IgD-negative memory B cell (primary cell): ENCODE measurements at regions not wholly inside any gene's neighbourhood (a gene's known extent, or its start where the extent isn't known, plus 50 kb on each side); places are given as distances from the start of the nearest gene placed in this dataset.

Experiments
- H3K27ac Mint-ChIP-seq, 3 donors: one replicate each; pipeline ENCODE4 v1.8.0; 2020 to 2022; ENCODE audit warnings: mild to moderate bottlenecking in 3 of 3, mixed read lengths in 3 of 3, moderate library complexity in 1 of 3
- H3K27me3 Mint-ChIP-seq: one replicate; pipeline ENCODE4 v1.8.0; 2021; ENCODE audit warnings: mixed read lengths
- H3K36me3 Mint-ChIP-seq: one replicate; pipeline ENCODE4 v1.8.0; 2020; ENCODE audit warnings: mild to moderate bottlenecking, mixed read lengths
- H3K4me1 Mint-ChIP-seq, 3 donors: one replicate each; pipeline ENCODE4 v1.8.0; 2020 to 2022; ENCODE audit warnings: mixed read lengths in 3 of 3, mild to moderate bottlenecking in 1 of 3
- H3K4me3 Mint-ChIP-seq, 4 donors: one replicate each; pipeline ENCODE4 v1.8.0; 2020 to 2022; ENCODE audit warnings: mild to moderate bottlenecking in 4 of 4, mixed read lengths in 4 of 4, moderate library complexity in 3 of 4
- H3K9me3 Mint-ChIP-seq, 3 donors: one replicate each; pipeline ENCODE4 v1.8.0; 2020 to 2021; ENCODE audit warnings: mixed read lengths in 3 of 3, mild to moderate bottlenecking in 1 of 3

DNA sequence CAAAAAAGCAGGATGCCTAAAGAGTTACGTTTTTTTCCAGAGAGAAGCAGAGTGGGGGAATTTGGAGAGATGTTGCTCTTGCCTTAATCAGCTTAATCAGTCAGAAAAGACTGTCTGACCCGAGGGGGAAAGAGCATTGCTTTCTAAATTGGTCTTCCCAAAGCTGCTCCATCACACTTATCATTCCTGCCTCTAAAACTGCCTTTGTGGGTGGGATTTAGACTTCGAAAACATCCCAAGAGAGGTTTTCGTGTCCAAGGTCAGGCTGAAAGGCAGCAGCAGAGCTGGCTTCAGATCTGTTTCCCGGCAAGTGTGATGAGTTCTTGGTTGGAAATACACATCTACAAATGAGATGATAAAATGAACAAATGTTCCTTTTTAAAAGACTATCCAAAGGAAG lies 155.2 kb downstream of the SH2D1A start:
- H3K4me3 Mint-ChIP-seq, result no peak overlapping the region

DNA sequence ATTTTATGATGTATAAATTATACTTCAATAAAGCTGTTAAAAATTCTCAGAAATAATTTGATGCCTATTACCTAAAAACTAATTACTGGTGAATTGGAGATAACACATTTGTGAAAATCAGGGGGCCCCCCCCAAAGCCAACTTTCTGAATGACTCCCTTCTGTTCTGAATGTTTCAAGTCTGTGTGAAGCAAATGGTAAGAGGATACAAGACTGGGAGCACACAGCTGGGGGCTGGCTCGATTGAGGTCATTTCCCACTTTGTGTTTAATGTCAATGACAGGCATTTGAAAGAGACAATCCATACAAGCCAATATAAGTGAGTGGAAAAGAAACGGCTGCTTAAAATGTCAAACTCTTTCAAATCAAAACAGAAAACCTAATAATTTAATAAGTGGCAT lies 155.8 kb downstream of the SH2D1A start:
- H3K9me3 Mint-ChIP-seq, result peaks cover 0 to 2% (median 0%) of the 10 kb centered on the region in 3 donors

More for the DNA sequence above, 155.2 kb downstream of the SH2D1A start:
- Mint-ChIP-seq H3K9me3 (peaks cover 0 to 2% (median 0%) of the 10 kb centered on the region in 3 donors), H3K27ac (no peak overlapping the region), H3K27me3 (no peaks in the 10 kb centered on the region), H3K4me1 (no peaks in the 10 kb centered on the region), H3K36me3 (no peaks in the 10 kb centered on the region)

DNA sequence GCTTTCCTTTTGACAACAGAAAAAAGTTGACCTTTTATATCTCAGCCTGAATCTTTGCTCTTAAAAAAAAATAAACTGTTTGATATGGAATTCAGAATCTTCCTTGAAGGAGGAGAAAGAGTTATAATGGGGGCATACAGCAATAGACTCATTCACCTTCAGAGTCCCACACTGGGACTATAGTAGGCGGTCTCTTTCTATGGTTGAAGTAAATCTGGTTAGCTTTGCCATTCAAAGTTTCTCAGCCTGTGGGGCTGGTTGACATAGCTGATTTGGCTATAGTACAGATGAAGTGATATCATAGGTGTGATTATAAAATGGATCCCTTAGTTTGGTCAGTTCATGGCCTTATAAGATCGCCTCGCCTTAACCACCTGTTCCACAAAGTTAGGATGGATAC lies 156.2 kb downstream of the SH2D1A start:
- Mint-ChIP-seq H3K27me3 (no peaks in the 10 kb centered on the region), H3K4me1 (no peaks in the 10 kb centered on the region), H3K4me3 (no peak overlapping the region), H3K36me3 (no peaks in the 10 kb centered on the region), H3K9me3 (peaks cover 0 to 2% (median 0%) of the 10 kb centered on the region in 3 donors), H3K27ac (no peak overlapping the region)

More for the DNA sequence above, 155.8 kb downstream of the SH2D1A start:
- Mint-ChIP-seq H3K4me3 (no peak overlapping the region), H3K27me3 (no peaks in the 10 kb centered on the region), H3K4me1 (no peaks in the 10 kb centered on the region), H3K36me3 (no peaks in the 10 kb centered on the region), H3K27ac (no peak overlapping the region)

DNA sequence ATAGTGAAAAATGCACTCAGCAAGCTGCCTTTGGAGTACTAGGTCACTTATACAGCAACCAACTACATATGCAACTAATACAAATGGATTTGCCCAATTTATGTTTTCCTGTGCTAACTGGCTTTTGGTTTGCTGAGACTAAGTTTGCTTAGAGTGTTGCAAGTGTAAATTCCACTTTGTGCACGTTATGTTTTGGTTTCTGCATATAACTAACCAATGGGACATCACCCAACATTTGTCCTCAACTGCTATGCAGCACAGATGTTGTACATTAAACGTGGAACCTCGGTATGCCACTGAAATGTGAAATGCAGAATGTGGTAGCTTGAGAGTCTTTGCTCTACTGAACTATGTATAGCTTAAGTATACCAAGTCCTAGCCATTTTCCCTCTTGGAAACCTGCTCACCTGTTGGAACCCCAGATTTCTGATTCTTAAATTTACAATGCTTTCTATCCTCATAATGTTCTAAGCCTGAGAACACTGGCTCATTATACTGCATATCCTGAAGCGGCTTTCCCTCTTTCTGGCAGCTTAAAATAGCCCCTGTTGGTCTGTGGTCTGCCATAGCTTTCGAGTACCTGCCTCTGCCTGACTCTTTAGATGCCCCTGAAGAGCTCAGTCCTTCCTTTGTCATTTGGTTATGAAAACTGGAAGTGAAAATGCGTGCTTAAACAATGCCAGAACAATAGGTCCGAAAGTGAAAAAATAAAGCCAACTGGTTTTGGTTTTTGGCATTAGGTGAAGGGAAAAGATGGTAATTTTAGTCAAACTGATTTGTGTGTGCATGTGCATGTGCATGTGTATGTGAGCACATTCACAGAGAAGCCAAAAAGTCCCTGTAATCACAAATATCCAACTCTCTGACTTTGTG lies 158.0 kb downstream of the SH2D1A start:
- Mint-ChIP-seq H3K27ac (no peak overlapping the region), H3K4me1 (no peaks in the 10 kb centered on the region), H3K4me3 (no peak overlapping the region), H3K27me3 (no peaks in the 10 kb centered on the region), H3K36me3 (no peaks in the 10 kb centered on the region), H3K9me3 (peaks cover 0 to 2% (median 0%) of the 10 kb centered on the region in 3 donors)

DNA sequence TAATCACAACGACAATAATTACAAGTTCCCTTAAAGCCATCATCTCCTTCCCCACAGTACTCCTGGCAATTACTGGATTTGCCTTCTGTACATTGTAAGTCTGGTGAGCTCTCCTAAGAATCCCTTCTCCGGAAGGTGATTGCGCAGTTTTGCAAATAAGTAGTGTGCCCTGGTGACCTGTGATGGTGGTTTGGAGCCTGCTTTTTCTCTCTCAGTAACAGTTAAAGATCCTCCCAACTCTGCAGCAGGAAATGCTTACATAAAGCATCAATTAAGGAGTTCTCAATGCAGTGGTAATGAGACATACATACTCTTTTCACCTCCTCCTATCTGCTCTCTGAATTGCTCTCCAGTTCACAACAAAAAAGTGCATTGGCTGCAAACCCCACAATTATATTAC lies 159.7 kb downstream of the SH2D1A start:
- Mint-ChIP-seq H3K9me3 (peaks cover 0 to 2% (median 0%) of the 10 kb centered on the region in 3 donors), H3K36me3 (no peaks in the 10 kb centered on the region), H3K4me3 (no peak overlapping the region), H3K27ac (no peak overlapping the region), H3K4me1 (no peaks in the 10 kb centered on the region), H3K27me3 (no peaks in the 10 kb centered on the region)

DNA sequence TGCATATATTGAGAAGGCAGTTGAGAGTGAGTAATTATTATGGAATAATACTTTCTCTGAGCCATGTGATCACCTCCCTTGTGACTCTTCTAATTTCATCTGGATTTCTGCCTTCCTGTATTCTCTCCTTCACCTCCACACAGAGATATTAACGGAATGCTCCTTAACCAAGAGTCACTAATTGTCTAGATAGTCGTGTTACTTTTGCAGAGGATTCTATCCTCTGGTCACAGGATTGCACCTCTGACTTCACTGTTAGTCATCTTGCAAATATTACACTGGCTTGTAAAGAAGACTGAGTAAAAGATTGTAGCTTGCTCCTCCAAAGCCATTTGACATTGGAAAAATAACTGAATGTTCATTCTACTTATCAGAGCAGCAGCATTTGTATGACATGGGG lies 160.9 kb downstream of the SH2D1A start:
- no peak overlapping the region for H3K27ac Mint-ChIP-seq
- no peaks in the 10 kb centered on the region for H3K4me1 Mint-ChIP-seq
- H3K27me3 Mint-ChIP-seq, result no peaks in the 10 kb centered on the region
- H3K9me3 Mint-ChIP-seq, result peaks cover 0 to 2% (median 0%) of the 10 kb centered on the region in 3 donors
- no peak overlapping the region for H3K4me3 Mint-ChIP-seq
- no peaks in the 10 kb centered on the region for H3K36me3 Mint-ChIP-seq

DNA sequence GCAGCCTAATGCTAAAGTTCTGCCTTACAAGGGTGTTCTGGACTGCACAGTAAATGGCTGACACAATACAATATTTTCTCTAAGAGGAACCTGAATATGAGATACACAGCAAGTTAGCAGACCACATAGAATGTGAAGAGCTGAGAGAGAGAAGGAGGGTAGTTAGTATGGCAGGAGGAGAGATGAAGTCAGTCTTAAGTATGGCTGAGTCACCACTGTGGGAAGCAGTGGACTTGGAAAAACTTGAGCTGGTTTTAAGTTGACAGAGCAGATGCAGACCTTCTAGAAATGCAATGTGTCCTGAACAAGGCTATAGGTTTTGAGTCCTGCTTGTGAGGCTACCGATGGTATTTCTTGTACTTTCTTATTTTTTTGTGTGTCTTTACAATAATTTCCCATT lies 172.5 kb downstream of the SH2D1A start:
- Mint-ChIP-seq H3K4me3 (no peak overlapping the region), H3K9me3 (peaks cover 2 to 17% (median 7%) of the 10 kb centered on the region in 3 donors), H3K36me3 (no peaks in the 10 kb centered on the region), H3K4me1 (no peaks in the 10 kb centered on the region), H3K27me3 (no peaks in the 10 kb centered on the region), H3K27ac (no peak overlapping the region)

DNA sequence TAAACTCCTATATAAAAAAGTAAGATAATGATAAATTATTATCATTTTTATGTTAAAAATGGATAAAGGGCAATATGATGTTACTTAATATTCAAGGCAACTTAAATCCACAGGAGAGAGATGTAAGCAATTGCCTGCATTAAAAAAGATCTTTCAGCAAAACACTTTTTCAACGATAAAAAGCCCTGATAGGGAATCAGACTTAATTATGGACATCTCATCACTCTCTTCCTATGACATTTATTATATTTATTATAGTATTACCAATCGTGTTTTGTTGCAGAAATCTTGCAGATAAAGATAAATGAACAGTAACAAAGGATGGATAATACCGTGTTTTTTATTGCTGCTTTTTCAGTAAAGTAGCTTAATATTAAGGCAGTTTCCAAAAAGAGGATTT lies 178.5 kb downstream of the SH2D1A start:
- H3K9me3 Mint-ChIP-seq, result no peaks in the 10 kb centered on the region
- H3K36me3 Mint-ChIP-seq, result no peaks in the 10 kb centered on the region
- no peaks in the 10 kb centered on the region for H3K4me1 Mint-ChIP-seq
- no peak overlapping the region for H3K4me3 Mint-ChIP-seq
- no peak overlapping the region for H3K27ac Mint-ChIP-seq
- no peaks in the 10 kb centered on the region for H3K27me3 Mint-ChIP-seq

DNA sequence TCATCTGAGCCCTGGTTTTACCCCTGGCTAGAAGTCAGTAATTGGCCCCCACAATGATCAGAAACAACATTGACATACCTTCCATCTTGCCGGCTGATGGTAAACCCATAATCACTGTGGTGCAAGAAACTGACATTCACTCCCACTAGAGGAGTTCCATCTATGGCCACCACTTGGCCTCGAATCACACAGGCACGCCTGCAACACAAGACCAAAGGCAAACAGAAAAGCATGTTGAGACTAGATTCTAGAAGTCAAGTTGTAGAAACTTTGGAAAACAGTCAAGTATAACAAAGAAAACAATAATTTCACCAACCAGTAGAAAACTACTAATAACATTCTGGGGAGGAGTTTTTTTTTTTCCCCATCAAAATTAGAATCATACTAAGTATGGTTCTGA lies 183.4 kb downstream of the SH2D1A start:
- Mint-ChIP-seq H3K9me3 (peaks cover 0 to 3% (median 0%) of the 10 kb centered on the region in 3 donors), H3K4me3 (no peak overlapping the region), H3K27me3 (no peaks in the 10 kb centered on the region), H3K4me1 (no peaks in the 10 kb centered on the region), H3K27ac (no peak overlapping the region), H3K36me3 (no peaks in the 10 kb centered on the region)

DNA sequence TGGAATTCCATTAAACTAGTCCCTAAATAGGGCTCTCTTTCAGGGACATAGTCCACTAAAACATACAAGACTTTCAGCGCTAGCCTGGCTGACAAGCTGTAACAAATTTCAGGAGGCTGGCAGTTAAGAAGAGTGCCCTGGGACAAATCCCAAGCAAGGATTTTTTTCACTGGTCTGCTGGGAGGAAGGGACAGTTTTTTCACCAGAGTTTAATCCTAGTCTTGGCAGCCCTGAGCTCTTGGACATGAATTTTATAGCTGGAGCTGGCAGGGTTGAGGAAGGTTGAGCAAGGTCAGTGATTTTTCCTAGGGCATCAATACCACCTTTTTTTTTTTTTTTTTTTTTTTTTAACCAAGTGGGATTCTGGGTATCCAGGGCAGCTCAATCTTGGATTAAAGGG lies 184.4 kb downstream of the SH2D1A start:
- H3K4me3 Mint-ChIP-seq, result no peak overlapping the region
- no peaks in the 10 kb centered on the region for H3K27me3 Mint-ChIP-seq
- H3K27ac Mint-ChIP-seq, result no peak overlapping the region
- H3K36me3 Mint-ChIP-seq, result no peaks in the 10 kb centered on the region
- peaks cover 0 to 6% (median 0%) of the 10 kb centered on the region in 3 donors for H3K9me3 Mint-ChIP-seq
- H3K4me1 Mint-ChIP-seq, result no peaks in the 10 kb centered on the region

DNA sequence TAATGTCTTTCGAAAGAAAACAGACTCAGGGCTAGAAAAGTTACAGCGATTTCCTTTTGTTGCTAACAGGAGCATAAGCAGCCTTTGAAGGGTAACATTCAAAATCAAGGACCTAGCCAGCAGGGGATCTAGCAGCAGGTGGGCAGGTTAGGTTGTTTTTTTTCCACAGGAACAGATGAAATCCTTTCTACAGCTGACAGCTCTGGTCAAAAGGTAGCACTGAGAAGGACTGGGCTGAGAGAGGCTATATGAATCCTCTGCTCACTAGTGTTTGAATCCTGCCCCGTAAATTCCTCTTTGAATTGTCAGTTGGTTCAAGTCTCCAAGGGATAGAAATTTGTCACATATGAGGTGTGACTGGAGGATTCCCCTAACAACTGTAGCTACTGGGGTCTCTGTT lies 188.2 kb downstream of the SH2D1A start:
- peaks cover 0 to 6% (median 0%) of the 10 kb centered on the region in 3 donors for H3K9me3 Mint-ChIP-seq
- H3K36me3 Mint-ChIP-seq, result no peaks in the 10 kb centered on the region
- no peaks in the 10 kb centered on the region for H3K27me3 Mint-ChIP-seq
- no peaks in the 10 kb centered on the region for H3K4me1 Mint-ChIP-seq
- H3K27ac Mint-ChIP-seq, result no peak overlapping the region
- H3K4me3 Mint-ChIP-seq, result no peak overlapping the region

DNA sequence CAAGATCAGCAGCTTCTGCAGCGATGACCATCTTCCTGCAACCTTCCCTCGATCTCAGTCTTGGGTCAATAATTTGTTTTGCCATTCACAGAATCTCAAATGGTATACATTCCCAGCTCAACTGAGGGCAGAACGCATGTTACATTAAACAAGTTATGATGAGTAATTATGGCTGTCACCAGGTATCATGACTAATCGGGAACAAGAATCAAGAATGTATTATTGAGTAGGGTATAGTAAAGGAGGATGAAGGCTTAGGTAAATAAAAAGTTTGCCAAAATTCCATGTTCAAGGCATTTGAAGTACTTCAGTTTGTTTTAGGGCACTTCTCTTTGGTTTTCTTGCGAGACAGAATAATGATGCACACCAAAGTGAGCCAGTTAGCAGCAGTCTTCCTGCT lies 194.1 kb downstream of the SH2D1A start:
- H3K27ac Mint-ChIP-seq, result no peak overlapping the region
- H3K4me3 Mint-ChIP-seq, result no peak overlapping the region
- H3K27me3 Mint-ChIP-seq, result no peaks in the 10 kb centered on the region
- no peaks in the 10 kb centered on the region for H3K36me3 Mint-ChIP-seq
- H3K4me1 Mint-ChIP-seq, result no peaks in the 10 kb centered on the region
- H3K9me3 Mint-ChIP-seq, result no peaks in the 10 kb centered on the region

DNA sequence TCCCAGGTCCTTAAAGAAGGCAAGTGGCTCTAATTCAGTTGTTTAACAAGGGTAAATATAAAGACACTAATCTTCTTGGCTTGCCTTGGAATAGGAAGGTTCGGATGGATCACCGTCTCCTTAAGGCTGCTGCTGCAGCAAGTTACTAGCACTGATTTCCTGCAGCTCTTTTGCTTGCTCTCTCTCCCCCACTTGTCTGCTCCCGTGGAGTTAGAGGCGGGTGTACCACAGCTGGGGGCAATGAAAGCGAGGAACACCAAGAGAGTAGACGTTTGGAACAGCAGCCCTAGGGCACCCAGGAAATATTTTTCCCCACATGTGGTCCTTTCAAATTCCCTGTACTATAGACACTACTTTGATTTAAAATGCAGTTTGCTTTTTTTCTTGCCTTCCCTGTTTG lies 202.2 kb downstream of the SH2D1A start:
- Mint-ChIP-seq H3K4me1 (no peaks in the 10 kb centered on the region), H3K27ac (no peak overlapping the region), H3K27me3 (no peaks in the 10 kb centered on the region), H3K36me3 (peaks cover 3% of the 10 kb centered on the region), H3K4me3 (no peak overlapping the region), H3K9me3 (peaks cover 0 to 4% (median 0%) of the 10 kb centered on the region in 3 donors)

DNA sequence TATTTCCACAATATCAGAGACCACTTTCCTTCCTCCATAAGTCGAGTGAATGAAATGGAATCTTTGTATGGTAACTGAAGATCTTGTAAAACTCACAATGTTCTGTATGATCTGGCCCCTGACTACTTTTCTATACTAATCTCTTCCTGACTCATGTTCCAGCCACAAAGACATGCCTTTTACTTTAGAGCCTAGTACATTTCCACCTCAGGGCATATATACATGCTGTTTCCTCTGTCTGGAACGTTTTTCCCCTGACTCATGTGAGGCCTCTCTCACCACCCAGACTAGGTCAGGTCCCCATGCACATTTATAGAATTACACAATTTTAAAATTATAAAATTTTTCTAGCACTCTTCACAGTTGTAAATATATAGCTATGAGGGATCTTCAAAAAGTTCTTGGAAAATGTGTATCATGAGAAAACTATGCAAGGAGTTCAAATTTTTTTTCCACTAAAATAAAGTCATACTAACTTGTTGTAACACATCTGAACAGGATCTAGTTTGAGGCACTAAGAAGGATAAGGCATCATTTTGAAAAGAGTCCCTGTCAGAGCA lies 208.8 kb downstream of the SH2D1A start:
- H3K36me3 Mint-ChIP-seq, result no peaks in the 10 kb centered on the region
- no peak overlapping the region for H3K27ac Mint-ChIP-seq
- no peak overlapping the region for H3K4me3 Mint-ChIP-seq
- peaks cover 2 to 4% (median 2%) of the 10 kb centered on the region in 3 donors for H3K9me3 Mint-ChIP-seq
- no peaks in the 10 kb centered on the region for H3K4me1 Mint-ChIP-seq
- H3K27me3 Mint-ChIP-seq, result no peaks in the 10 kb centered on the region

DNA sequence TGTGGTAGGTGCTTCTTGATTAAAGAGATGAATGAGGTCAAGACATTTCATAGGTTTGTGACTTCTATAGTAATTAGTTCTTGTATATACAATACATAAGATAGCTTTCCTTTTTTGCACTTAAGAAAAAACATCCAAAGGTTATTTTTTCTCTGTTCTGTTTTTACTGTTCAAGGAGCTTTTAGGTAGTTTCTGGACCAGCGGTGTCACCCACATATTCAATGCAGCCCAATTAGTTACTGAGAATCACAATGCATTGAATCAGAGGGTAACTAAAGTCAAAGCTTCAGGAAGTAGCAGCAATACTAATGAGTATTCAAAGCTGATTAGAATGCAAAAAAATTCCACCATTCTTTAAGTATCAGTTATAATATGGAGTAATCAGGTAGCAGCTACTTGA lies 211.6 kb downstream of the SH2D1A start:
- Mint-ChIP-seq H3K4me1 (no peaks in the 10 kb centered on the region), H3K9me3 (peaks cover 0 to 2% (median 2%) of the 10 kb centered on the region in 3 donors), H3K27me3 (no peaks in the 10 kb centered on the region), H3K4me3 (no peak overlapping the region), H3K36me3 (no peaks in the 10 kb centered on the region), H3K27ac (no peak overlapping the region)

DNA sequence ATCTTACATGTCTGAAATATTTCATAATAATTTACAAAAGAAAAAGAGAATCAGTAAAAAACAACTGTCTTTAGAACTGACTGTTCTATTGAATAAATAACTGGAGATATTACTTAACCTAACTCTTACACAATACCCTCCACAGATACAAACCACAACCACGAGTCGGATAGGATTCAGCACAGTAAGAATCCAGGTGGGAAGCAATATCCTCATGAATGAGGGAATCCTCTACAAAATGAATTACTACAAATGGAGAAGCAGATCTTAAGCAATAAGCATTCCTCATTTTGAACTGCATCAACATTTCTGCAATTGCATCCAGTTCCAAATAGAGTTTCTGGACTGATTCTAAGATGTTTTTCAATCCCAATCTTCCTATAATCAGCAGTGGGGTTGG lies 227.1 kb downstream of the SH2D1A start:
- H3K27me3 Mint-ChIP-seq, result no peaks in the 10 kb centered on the region
- H3K36me3 Mint-ChIP-seq, result no peaks in the 10 kb centered on the region
- no peaks in the 10 kb centered on the region for H3K4me1 Mint-ChIP-seq
- H3K9me3 Mint-ChIP-seq, result peaks cover 0 to 6% (median 2%) of the 10 kb centered on the region in 3 donors
- no peak overlapping the region for H3K4me3 Mint-ChIP-seq
- H3K27ac Mint-ChIP-seq, result no peak overlapping the region
